Left cardiac atrium (tissue), 4 donors: ENCODE measurements at regions not wholly inside any gene's neighbourhood (a gene's known extent, or its start where the extent isn't known, plus 50 kb on each side); places are given as distances from the start of the nearest gene placed in this dataset.

Experiments
- ATAC-seq, 2 donors: fragments of 200-7000 bp; cut with Tn5 transposase; one replicate each; pipeline ENCODE4 v1.9.1; 2020; ENCODE audit warnings: mild to moderate bottlenecking in 2 of 2, moderate library complexity in 2 of 2
- DNase-seq: peaks from one replicate; pipeline ENCODE4 v3.0.0-alpha.2; 2020
- intact Hi-C, 2 donors: fragments of 100-400 bp; cut with DNase I; formaldehyde crosslinking; loops; one replicate each; pipeline versions ENCODE4 v1.14.1 to v1.15.1; 2022 to 2023
- donor health status: DM: no; HTN: yes; CAD: no.
- donor health status: DM: no; HTN: yes; CAD: no; lungs with severe emphysema.
- donor health status: DM: yes; HTN: yes; CAD: no.
- donor health status: Dilated cardiomyopathy.

DNA sequence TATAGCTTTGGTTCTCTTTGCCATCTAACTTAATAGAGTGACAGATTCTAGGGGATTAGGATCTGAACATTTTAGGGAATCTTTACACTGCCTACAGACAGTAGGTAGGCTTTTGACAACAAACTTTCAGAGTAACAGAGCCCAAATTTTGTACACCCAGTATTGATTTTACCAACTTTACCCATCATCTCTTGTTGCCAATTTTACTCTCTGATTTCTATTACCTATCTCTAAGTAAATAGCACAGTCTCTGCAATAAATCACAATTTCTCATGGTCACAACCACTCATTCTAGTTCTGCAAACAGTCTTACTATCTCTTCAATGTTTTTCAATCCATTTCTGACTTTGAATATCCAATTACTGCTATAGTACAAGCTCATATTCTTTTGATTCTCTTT, 1097.6 kb upstream of the PHF14 start:
- DNase-seq = no peak
- no peak for ATAC-seq
- intact Hi-C loops = no loop called here

GRCh38 chr7:9889554-9889953, 1084.1 kb upstream of the PHF14 start:
- ATAC-seq = no peak
- no peak for DNase-seq
- intact Hi-C loops = no loop called here

DNA sequence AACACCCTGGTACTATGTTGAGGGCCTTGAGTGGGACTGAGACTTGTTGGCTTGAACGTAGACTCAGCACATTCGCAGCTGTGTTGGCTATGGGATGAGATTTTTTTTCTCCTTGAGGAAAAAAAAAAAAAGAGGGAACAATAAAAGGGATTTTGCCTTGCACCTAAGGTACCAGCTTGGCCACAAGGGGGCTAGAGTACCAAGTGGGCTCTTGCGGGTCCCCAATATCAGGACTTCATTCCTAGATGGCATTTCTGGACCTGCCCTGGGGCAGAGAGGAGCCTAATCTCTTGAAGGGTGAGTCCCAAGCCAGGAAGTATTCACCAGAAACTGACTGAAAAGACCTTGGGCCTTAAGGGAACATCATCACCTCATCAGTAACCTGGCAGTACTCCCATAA, 1083.6 kb upstream of the PHF14 start:
- ATAC-seq (no peak), DNase-seq (no peak)
- intact Hi-C loops = no loop called here

DNA sequence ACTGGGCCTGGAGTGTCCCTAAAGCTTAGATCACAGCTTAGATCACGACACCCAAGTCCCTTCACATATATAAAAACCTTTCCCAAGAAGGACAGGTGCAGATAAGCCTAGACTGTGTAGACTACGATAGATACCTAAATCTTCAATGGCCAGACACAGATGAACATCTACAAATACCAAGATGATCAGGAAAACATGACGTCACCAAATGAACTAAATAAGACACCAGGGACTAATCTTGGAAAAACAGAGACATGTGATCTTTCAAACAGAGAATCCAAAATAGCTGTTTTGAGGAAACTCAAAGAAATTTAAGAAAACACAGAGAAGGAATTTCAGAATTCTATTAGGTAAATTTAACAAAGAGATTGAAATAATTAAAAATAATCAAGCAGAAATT, 1082.6 kb upstream of the PHF14 start:
- DNase-seq (no peak), ATAC-seq (no peak)
- intact Hi-C loops = no loop called here

DNA sequence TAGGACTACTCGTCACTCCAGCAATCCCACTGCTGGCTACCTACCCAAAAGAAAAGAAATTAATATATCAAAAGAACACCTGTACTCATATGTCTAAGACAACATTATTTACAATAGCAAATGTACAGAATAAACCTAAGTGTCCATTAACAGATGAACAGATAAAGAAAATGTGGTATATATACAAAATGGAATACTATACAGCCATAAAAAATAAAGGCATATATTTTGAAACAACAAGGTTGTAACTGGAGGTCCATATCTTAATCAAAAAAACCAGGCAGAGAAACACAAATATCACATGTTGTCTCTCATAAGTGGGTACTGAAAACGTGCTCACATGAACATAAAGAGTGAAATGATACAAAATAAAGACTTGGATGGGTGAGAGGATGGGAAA, 1073.3 kb upstream of the PHF14 start:
- intact Hi-C loops = no loop called here
- ATAC-seq (no peak), DNase-seq (no peak)

GRCh38 chr7:9921326-9921725, 1052.3 kb upstream of the PHF14 start:
- DNase-seq (no peak), ATAC-seq (no peak)
- intact Hi-C loops = no loop called here

- intact Hi-C loops = no loop called here
- no peak for DNase-seq
- ATAC-seq = peak in 1 of 2 donors; percentile 63
These were observed 1035.6 kb upstream of the PHF14 start for GRCh38 chr7:9937944-9938631.

DNA sequence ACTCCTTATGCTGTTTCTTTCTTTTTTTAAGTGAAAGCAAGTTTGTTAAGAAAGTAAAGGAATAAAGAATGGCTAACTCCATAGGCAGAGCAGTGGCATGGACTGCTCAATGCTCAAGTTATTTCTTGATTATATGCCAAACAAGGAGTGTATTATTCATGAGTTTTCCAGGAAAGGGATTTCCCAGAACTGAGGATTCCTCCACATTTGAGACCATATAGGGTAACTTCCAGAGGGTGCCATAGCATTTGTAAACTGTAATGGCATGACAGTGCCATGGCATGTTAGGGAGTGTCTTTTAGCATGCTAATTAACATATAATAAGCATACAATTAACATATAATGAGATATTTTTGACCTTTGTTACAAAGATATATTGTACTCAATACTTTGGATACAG, 1034.5 kb upstream of the PHF14 start:
- ATAC-seq = no peak
- no peak for DNase-seq
- intact Hi-C loops = no loop called here

DNA sequence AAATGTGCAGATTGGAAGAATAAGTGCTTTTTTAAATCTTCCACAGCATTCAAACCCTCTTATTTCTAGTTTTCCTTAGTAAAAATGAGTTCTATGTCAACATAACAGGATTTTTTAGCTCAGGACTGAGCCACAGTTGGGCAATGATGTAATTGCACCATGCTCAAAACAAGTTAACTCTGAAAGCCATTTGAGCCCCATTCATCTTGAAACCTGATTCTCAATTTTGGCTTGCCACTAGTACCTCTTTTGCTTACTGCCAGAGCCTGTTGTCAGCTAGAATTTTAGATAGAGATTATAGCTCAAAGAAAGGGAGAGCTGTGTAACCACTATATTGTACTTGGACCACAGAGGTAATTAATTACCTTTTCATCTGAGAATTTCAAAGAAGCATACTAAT, 1028.5 kb upstream of the PHF14 start:
- intact Hi-C loops = no loop called here
- ATAC-seq = no peak

DNA sequence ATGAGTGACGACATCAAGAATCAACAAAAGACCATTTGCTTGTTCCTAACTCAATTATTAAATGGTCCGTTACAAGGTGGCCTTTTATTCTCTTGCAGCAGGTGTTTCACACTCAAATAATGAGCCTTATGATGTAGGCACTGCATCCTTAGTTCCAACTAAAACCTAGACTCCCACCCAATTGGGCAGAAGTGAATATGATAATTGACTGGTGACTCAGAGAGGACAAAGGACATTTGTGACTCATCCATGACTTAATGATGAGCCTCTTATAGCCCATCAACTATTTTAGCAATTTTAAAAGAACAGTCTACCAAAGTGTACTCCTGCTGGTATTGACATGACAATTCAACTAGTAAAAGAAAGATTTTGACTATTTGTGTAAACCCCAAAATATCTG, 1027.8 kb upstream of the PHF14 start:
- intact Hi-C loops = no loop called here
- no peak for DNase-seq
- ATAC-seq = no peak

More for the DNA sequence above, 1028.5 kb upstream of the PHF14 start:
- DNase-seq = no peak

DNA sequence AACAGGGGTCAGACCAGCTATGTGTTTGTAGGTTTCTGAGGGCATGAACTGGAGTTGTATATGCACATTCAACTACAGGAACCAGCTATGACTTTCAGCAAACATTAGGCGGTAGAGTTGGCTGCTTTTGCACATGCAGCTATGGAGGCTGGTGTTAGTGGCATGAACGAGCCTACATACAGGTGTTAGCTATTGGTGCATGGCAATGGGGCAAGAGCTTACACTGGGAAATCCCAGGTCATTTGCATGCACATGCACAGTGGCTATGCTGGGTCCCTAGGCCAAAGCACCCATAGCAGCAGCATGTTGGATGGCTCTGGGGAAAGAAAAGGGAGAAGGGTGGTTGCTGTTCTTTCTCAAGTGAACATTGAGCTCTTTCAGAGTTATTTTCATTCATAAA, 1018.5 kb upstream of the PHF14 start:
- intact Hi-C loops = no loop called here
- DNase-seq (no peak), ATAC-seq (no peak)

- no peak for DNase-seq
- intact Hi-C loops = no loop called here
- ATAC-seq = no peak
These were observed 1015.2 kb upstream of the PHF14 start for GRCh38 chr7:9958486-9958885.

GRCh38 chr7:9960460-9960859, 1013.2 kb upstream of the PHF14 start:
- ATAC-seq = no peak
- DNase-seq = no peak
- intact Hi-C loops = no loop called here

DNA sequence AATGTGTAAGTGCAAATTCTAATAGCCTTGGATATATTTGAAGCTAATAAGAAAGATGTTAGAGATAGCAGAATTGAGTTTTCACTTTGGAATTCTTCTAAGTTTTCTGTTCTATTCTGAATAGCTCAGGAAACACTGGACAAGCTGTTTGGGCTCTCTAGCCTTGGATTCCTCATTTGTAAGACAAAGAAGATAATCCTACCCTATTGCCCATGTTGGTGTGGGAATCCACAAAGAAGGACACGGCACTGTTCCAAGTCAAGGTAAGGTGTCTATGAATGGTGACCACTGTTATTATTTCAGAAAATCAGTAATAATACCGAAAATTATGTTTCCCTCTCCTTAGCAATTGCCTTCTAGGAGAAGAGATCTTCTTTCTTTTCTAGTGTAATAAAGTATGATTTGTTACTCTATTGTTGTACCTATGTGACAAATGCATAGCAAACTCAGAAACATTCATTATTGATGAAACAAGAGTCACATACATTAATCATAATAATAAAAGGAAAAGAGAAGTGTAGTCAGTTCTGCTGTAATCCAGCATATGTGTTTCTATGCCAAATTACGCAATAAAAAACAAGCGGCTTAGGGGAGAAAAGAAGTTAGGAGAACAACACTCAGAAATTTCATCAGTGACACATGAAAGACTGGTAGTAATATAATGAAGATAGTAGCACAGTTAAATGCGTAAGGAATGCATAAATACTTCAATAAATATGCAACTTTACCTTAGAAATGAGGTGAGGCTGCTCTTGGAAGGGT, 1012.3 kb upstream of the PHF14 start:
- ATAC-seq (no peak), DNase-seq (no peak)
- intact Hi-C loops = no loop called here

- no peak for DNase-seq
- no peak for ATAC-seq
- intact Hi-C loops = no loop called here
These were observed 1010.9 kb upstream of the PHF14 start for GRCh38 chr7:9962742-9963141.

- DNase-seq = no peak
- no peak for ATAC-seq
- intact Hi-C loops = no loop called here
These were observed 995.3 kb upstream of the PHF14 start for GRCh38 chr7:9978106-9979064.

- ATAC-seq (no peak), DNase-seq (no peak)
- intact Hi-C loops = no loop called here
These were observed 991.8 kb upstream of the PHF14 start for GRCh38 chr7:9981742-9982349.

GRCh38 chr7:9983048-9983447, 990.6 kb upstream of the PHF14 start:
- no peak for DNase-seq

DNA sequence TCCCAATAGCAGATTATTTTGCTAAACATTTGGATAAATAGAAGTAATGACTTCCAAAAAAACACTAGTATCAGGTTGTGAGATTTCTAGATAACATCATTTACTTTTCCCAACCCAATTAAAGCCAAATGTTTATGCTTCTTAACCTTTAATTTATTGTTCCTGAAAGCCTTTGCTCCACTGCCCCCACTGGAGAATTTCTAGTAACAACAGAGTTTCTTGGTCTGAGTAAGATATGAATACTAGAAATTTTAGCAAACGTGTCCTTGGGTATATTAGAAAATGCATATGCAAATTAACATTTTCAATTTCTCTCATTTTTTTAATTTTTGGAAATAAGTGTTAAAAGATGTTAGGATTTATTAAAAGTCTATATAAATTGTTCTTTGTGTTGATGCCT, 958.0 kb upstream of the PHF14 start:
- intact Hi-C loops = no loop called here
- ATAC-seq (no peak), DNase-seq (no peak)

More at GRCh38 chr7:9983048-9983447, 990.6 kb upstream of the PHF14 start:
- ATAC-seq = no peak
- intact Hi-C loops = no loop called here
